GM12878 (cell line): ENCODE measurements at regions not wholly inside any gene's neighbourhood (a gene's known extent, or its start where the extent isn't known, plus 50 kb on each side); places are given as distances from the start of the nearest gene placed in this dataset.

Experiments used
- CHD2 ChIP-seq: IDR thresholded peaks from 2 replicates; pipeline ENCODE4 v1.6.1; 2011; ENCODE audit warnings: low read depth, low read length, improper control_type of control experiment, borderline replicate concordance
- JUND ChIP-seq: IDR thresholded peaks from 2 replicates; pipeline ENCODE4 v1.6.1; 2012; ENCODE audit warnings: low read depth, mild to moderate bottlenecking, low read length, improper control_type of control experiment, moderate library complexity
- POLR2AphosphoS5 ChIP-seq: IDR thresholded peaks from 2 replicates; pipeline ENCODE4 v1.6.1; 2011; ENCODE audit warnings: mild to moderate bottlenecking, low read length, inconsistent platforms

DNA sequence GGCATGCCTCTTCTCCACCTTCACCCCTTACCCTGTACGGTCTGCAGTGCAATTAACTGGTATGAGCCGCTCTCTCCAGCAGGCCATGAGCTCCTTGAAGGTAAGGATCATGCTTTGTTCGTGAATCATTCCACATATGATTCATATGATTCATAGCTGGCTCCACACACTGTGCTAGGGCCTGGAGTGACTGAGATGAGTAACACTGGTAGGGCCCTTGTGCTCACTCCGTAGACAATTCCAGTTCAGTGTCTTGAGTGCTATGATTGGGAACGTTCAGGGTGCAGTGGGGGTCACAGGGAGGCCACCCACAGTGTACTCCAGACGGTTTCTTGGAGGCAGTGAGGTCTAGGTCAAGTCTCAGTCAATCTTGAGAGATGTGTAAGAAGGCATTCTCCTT lies 239.8 kb downstream of the LMX1A start:
- TF ChIP-seq POLR2AphosphoS5 (no peak), JUND (no peak), CHD2 (no peak)
